ENCODE measurements at regions not wholly inside any gene's neighbourhood (a gene's known extent, or its start where the extent isn't known, plus 50 kb on each side); places are given as distances from the start of the nearest gene placed in this dataset.

- no peaks in the 10 kb centered on the region; the same call in 1 of the 2 replicates for H3K4me1 ChIP-seq (ENCODE audit: insufficient read depth, low read length)
- Mint-ChIP-seq H3K27me3 (ENCODE audit: low read depth) (peaks cover 87% of the 10 kb centered on the region), H3K36me3 (ENCODE audit: insufficient read depth in 1 of 3, low read depth in 3 of 3) (no peaks in the 10 kb centered on the region), H3K27ac (no peak overlapping the region), H3K4me1 (peaks cover 9 to 20% of the 10 kb centered on the region in 2 experiments), H3K9me3 (no peaks in the 10 kb centered on the region; a peak in 1 of 5 replicates), H3K4me3 (no peak overlapping the region)
- H3K27me3 ChIP-seq (ENCODE audit: insufficient read depth, low read length) = peaks cover 38% of the 10 kb centered on the region; the same call in 1 of the 2 replicates
- no peaks in the 10 kb centered on the region for H3K23me2 ChIP-seq (ENCODE audit: insufficient read length, low read depth, low read length, poor library complexity, severe bottlenecking)
- H2BK5ac ChIP-seq (ENCODE audit: insufficient read length, low read length) = no peak overlapping the region
- H3K4me2 ChIP-seq (ENCODE audit: insufficient read depth, insufficient read length, low read length) = no peak overlapping the region
- H3K79me2 ChIP-seq (ENCODE audit: insufficient read depth, low read length) = no peaks in the 10 kb centered on the region
- H3K56ac ChIP-seq (ENCODE audit: insufficient read length, low read depth, low read length) = no peak overlapping the region
- H2BK120ac ChIP-seq (ENCODE audit: low read depth, low read length, poor library complexity, severe bottlenecking) = no peak overlapping the region
- no peak overlapping the region for H2BK15ac ChIP-seq (ENCODE audit: low read depth, low read length)
- no peak overlapping the region for H3K18ac ChIP-seq (ENCODE audit: insufficient read length, low read depth, low read length)
- no peak overlapping the region for H3K4ac ChIP-seq (ENCODE audit: low read depth, low read length)
- TF ChIP-seq CTCF (conservative IDR thresholded peaks at IDR 0.05) = no peak
- no peak overlapping the region for H2BK12ac ChIP-seq (ENCODE audit: insufficient read length, low read depth, low read length)
- H3K9ac ChIP-seq (ENCODE audit: extremely low read depth, insufficient read length, low read length) = no peak overlapping the region
- no CpG with 5 or more reads among the region's 4 CpGs for WGBS (ENCODE audit: extremely low coverage, insufficient read length, low lambda C conversion rate)
- H3K79me1 ChIP-seq (ENCODE audit: insufficient read depth, low read depth, low read length, poor library complexity, severe bottlenecking) = no peaks in the 10 kb centered on the region
- no peak for DNase-seq
- H4K20me1 ChIP-seq (ENCODE audit: control insufficient read depth, insufficient read depth, insufficient read length) = no peaks in the 10 kb centered on the region
- no peak overlapping the region for H2AK5ac ChIP-seq (ENCODE audit: insufficient read length, low read length)
- H3K27ac ChIP-seq (ENCODE audit: insufficient read length, low read depth, low read length) = no peak overlapping the region
- no peak overlapping the region for H2BK20ac ChIP-seq (ENCODE audit: low read depth, low read length, poor library complexity, severe bottlenecking)
- no peak overlapping the region for H4K91ac ChIP-seq (ENCODE audit: insufficient read length, low read depth, low read length)
- H3K23ac ChIP-seq (ENCODE audit: insufficient read length, low read depth, low read length) = no peak overlapping the region
- no peak overlapping the region for H3T11ph ChIP-seq (ENCODE audit: low read length)
- no peak overlapping the region for H4K8ac ChIP-seq (replicated peaks; ENCODE audit: insufficient read length, low read depth, low read length)
- H3K9me3 ChIP-seq (ENCODE audit: control insufficient read depth, low read depth, low read length) = no peaks in the 10 kb centered on the region
- no peak overlapping the region for H2AFZ ChIP-seq (ENCODE audit: low read length)
- H3K14ac ChIP-seq (ENCODE audit: insufficient read depth, low read length) = no peak overlapping the region
- no peak overlapping the region for H4K5ac ChIP-seq (ENCODE audit: insufficient read length, low read depth, low read length)
Measured at GRCh38 chrX:139187738-139188137, 342.8 kb upstream of the F9 start.
